HPDE6-E6E7 (cell line): ENCODE measurements at regions not wholly inside any gene's neighbourhood (a gene's known extent, or its start where the extent isn't known, plus 50 kb on each side); places are given as distances from the start of the nearest gene placed in this dataset.

Experiments used
- DNase-seq: peaks from one replicate; pipeline ENCODE4 v3.0.0; 2011; ENCODE audit warnings: missing footprints; ENCODE audit errors: extremely low spot score

GRCh38 chr12:124687174-124687902, 119.9 kb upstream of the NCOR2 start:
- no peak for DNase-seq

DNA sequence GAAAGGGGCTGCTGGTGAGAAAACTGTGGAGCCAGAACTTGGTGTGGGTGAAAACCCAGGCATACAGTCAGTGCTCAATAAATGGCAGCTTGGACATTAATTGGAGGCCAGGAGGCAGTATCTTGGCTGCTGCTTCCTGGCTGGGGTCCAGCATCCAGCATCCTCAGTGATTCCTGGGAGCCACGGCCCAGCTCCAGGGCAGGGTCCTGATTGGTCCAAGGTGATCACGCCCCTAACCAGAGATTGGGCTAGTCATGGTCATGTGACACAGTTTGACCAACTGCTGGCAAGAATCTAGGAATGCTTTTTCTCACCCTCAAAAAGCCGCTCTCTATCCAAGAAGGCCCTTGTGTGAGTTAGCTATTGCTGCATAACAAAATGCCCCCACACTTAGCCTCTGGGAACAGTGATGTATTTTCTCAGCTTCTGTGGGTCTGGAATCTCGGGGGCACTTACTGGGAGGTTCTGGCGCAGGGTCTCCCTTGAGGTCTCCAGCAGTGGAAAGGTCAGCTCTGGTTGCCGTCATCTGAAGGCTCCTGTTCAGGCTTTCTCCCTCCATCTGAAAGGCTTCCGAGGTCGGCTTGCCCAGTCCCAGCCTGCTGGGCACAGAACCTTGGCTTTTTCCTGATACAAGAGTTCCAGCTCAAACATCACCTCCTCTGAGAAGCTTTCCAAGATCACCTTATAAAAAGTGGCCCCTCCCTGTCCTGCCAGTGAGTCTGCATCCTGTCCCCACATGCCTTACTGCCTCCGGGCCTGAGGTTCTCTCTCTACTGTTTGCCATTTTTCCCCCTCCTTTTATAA, 119.2 kb upstream of the NCOR2 start:
- DNase-seq: no peak

GRCh38 chr12:124685689-124686369, 118.4 kb upstream of the NCOR2 start:
- DNase-seq: peak; percentile 49

DNA sequence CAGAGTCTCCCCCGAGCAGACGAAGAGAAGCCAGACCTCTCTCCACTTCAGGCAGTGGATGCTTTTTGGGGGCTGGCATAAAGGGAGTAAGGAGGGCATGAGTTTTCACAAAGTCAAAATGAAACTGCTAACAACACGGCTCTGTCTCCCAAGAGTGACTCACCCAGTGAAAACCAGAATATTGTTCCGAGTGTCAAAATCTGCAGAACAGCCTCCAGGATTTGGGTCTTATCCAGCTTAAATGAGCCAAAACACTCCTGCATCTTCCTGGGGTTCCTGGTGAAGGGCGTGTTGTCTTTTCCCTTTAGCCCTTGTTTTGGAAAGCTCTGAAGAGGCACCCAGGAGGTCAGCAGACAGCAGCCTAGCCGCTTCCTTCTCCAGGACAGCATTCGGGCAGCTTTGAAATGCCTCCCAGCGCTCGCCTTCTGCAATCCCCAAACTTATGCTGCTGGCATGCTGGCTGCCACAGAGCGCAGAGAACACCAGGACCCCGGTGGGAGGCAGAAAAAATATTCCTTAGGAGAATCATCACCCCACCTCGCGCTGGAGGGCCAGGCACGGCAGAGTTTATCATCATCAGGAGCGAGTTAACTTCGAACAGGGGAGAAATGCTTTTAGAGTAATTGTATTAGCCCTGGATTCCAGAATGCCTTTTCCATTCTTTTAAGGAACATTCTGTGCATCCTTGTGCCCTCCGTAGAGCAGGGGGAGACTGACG, 117.7 kb upstream of the NCOR2 start:
- DNase-seq: no peak

GRCh38 chr12:124684496-124684895, 117.1 kb upstream of the NCOR2 start:
- no peak for DNase-seq

DNA sequence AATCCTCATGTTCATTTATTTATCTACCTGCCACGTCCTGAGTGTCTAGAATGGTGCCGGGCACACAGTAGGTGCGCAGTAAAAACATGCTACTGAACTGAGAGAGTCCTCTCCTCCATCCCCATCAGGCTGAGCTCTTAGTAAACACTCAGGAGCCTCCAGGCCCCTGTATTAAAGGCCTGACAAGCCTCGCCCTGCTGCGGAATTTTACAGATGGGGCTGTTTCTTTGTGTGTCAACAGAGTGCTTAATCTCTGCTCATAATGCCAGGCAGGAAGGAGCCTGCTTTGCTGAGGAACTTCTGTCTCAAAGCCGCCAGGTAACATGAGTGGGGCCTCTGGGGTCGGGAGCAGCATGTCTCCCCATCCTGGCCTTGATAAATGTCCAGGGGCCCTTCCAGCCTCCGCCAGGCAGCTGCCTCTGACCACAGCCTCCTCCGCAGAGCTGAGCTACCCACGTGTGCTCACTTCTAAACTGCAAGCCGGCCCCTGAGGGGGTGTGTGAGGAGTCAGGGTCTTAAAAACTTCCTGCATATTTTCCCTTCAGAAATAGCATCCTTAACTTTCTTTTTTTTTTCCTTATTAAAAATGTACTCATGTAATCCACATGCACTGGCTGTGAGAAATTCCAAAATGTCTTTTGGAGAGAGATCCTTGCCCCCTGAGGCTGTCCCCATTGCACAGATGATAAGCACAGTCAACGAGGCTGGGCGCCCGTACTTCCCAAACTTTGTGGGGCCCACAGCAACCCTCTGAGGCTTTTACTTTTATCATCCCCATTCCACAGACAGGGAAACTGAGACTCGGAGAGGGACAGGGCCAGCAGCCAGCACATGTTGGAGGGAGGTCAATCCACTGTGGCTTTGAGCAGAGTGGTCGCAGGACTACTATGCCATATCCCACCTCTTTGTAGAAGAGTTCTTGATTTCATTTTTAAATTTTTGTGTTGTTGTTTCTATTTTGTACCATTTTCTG, 116.0 kb upstream of the NCOR2 start:
- DNase-seq: peak; percentile 67

DNA sequence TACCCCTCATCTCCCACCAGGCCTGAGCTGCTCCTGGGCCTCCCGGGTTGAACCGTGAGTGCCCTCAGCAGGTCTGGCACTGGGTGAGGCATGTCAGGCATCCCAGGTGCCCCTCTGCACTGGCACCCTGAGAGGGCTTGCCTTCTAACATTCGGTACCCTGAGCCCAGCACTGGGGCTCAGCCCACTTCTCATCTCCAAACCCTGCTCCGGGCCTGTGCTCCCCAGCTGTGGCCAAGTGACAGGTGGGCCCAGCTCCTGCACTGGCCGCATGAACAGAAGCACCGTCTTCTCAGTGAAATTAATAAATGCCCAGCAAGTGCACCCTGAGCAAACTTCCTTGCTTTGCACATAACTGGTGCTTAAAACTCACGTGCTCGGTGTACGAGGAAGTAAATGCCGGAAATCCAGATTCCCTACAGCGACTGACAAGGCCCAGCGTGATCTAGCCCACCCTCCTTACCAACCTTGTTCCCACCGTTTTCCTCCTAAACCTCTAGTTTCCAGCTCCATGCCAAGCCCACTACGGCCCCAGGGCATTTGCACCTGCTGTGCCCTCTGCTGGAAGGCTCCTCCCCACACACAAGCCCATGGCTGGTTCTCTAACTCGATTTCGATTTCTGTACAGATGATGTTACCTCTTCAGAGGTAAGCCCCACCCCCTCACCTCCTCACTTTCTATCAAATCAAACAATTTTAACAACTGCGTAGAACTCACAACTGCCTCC, 115.2 kb upstream of the NCOR2 start:
- no peak for DNase-seq

GRCh38 chr12:124681779-124682391, 114.5 kb upstream of the NCOR2 start:
- no peak for DNase-seq

DNA sequence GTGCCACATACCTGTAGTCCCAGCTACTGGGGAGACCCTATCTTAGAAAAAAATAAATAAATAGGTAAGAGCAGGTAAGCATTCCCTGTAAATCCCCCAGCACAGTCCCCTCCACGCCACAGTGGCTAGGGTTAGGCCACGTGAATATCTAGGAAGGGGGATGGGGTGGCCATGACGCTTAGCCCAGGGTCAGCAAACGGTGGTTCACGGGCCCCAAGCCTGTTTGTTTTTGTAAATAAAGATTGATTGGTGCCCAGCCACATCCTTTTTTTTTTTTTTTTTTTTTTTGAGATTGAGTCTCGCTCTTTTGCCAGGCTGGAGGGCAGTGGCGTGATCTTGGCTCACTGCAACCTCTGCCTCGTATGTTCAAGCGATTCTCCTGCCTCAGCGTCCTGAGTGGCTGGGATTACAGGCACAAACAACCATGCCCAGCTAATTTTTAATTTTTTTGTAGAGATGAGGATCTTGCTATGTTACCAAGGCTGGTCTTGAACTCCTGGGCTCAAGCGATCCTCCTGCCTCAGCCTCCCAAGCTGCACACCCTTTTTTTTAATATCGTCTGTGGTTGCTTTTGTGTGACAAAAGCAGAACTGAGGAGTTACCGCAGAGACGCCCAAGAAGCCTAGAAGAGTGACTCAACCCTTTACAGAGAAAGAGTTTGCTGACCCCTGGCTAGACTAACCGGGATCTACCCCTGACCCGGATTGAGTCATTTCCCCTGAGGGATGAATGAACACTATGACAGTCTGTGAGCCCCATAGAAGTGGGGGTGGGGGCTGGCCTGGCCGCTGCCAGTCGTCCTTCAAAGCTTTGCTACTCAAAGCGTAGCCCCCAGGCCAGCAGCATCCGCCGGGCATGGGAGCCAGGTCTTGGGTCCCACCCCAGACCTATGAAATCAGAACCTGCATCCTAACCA, 113.7 kb upstream of the NCOR2 start:
- DNase-seq: peak; percentile 87

DNA sequence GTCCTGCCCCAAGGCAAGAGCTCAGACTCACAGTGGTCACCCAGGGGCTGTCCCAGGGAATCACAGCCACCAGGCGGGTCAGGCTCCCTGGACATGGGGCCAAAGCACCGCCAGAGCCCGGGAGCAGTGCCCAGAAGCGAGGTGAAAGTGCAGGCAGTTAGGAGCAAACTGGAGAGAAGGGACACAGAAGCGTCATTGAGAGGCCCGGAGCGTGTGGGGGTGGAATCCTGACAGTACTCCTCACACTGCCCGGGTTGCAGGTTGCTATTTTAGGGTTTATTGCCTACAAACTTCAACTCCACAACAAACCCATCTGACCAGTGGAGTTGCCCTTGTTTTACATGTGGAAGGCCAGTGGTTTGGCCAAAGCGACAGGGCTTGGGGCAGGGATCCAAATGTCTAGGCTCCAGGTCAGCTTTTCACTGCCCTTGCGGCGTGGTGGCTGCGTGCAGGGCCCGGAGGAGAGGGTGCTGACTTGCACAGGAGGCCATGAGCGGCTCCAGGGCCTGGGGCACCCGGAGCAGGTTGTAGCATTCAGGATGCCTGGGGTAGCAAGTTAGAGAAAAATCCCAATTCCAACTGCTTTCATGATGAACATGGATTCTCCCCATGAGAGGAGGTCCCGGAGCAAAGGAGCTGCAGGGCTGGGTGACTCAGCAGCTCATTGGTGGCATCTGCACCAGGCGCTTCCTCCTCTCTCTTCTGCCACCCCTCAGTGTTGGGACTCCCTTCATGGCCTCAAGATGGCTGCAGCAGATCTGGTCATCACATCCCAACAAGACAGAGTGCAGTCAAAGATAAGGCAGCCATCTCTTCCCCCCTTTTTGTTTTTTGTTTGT, 112.3 kb upstream of the NCOR2 start:
- DNase-seq: no peak

DNA sequence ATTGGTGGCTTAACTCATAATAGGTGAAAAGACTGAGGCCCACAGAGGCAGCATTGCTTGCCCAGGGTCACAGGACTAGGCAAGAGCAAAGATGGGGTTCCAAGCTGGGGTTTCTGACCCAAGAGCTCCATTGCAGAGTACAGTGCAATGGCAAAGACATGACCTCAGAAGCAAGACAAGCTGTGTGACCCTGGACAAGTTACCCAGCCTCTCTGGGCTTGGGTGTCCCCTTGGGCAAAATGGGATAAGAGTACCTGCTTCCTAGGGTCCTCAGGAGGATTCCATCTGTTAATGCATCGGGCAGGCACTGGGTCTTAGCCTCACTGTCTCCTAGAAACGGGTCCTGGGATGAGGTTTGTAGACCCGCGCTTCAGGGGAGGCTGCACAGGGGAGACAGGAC, 111.6 kb upstream of the NCOR2 start:
- no peak for DNase-seq

DNA sequence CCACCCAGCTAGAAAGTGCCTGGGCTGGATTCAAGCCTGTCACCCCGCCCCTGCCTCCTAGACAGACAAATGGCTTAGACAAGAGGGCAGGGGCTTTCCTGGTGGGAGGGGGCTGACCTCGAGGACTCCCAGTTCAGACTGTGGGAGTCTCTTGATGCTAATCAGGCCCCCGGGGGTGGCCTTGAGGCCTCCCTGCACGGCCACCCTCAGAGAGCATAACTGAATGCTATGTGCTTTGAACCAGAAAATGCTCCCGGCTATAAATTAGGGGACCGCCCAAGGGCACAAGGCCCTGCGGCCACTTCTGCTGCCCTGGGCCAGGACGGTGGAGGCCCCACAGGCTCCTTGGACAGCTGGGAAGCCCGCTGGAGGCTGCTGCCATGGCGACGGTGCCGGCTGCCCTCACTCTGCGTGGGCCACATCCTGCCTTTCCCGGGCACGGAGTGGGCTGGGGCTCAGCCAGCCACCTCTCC, 111.0 kb upstream of the NCOR2 start:
- DNase-seq: no peak

DNA sequence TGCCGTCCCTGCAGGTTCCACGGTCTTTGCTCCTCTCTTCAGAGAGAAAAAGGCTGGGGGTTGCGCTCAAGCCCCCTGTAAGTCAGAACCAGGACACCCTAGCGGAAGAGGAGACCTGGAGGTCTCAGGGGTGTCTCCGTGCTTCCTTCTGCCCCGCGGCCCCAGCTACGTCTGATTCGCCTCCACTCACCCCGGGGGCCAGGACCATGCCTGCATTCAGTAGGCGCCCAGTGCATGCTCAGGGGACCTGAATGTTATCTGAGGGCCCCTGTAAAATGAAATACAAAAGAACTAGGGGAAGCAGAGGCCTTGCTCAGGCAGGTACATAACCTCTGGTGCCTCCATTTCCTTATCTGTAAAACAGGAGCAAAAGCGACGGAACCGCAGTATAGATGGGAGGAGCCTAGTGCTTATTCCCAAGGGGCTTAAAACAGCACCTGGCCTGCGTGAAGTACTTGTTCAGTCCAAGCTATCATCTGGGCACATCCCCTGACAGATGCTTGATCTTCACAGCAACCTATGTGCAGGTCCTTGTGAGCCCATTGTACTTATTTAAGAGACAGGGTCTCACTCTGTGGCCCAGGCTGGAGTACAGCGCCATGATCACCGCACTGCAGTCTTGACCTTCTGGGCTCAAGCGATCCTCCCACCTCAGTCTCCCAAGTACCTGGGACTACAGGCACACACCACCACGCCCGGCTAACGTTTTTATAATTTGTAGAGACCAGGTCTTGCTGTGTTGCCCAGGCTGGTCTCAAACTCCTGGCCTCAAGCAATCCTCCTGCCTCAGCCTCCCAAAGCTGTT, 110.3 kb upstream of the NCOR2 start:
- no peak for DNase-seq

GRCh38 chr12:124676714-124677462, 109.5 kb upstream of the NCOR2 start:
- DNase-seq: no peak

- no peak for DNase-seq
Observed at GRCh38 chr12:124675881-124676713, 108.7 kb upstream of the NCOR2 start.
